HG03378 (cell line): ENCODE measurements at regions not wholly inside any gene's neighbourhood (a gene's known extent, or its start where the extent isn't known, plus 50 kb on each side); places are given as distances from the start of the nearest gene placed in this dataset.

Experiments
- ATAC-seq: cut with Tn5 transposase; IDR thresholded peaks from one replicate; pipeline ENCODE4 v1.9.1; 2021; ENCODE audit warnings: mild to moderate bottlenecking, moderate library complexity; ENCODE audit not compliant: unreplicated experiment

DNA sequence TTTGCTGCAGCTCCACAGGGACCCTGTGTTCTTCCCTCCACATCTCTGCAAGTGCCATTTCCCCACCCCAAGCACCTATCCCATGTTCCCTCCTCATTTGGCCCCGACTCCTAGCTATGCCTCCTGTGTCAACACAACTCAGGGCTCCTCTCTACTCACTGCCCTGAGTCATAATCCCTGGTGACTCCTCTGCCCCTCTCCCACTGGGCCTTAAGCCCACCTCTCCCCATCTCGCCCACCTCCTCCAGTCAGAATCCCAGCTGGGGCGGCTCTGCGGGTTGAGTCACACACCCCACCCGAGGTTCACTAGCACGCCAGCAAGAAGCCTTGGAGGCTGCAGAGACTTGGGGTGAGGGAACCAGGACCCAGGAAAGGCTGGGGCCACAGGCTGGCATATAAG is 346.2 kb downstream of the FOXL1 start:
- ATAC-seq, result no peak

DNA sequence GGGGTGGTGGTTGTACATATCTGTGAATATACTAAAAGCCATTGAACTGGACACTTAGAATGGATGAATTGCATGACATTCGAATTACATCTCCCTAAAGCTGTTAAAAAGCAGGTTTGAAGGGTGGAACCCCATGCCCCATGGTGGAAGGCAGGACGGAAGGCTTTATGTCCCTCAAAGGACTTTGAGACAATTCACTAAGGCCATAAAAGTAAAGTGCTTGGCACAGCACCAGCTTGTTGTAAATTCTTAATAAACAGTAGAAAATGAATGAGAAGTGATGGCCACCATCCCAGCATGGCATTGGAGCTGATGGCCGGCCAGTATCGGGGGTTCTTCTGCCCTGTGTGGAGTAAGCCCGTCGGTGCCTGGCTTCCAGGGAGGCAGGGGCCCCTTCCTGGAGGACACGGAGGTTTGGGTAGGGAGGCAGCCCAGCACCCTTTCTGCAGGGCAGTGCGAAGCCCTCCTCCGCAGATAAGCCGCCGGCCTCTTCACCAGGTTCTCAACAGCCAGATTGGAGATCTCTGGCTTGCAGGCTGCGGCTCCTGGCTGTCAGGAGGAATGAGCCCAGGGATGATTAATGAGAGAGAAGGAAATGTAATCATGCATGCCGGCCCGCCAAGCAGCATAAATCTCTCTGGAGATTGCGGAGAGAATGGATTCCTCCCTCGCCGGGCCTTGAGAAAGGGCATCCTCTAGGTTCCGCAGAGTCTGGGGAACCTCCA is 346.9 kb downstream of the FOXL1 start:
- no peak for ATAC-seq

DNA sequence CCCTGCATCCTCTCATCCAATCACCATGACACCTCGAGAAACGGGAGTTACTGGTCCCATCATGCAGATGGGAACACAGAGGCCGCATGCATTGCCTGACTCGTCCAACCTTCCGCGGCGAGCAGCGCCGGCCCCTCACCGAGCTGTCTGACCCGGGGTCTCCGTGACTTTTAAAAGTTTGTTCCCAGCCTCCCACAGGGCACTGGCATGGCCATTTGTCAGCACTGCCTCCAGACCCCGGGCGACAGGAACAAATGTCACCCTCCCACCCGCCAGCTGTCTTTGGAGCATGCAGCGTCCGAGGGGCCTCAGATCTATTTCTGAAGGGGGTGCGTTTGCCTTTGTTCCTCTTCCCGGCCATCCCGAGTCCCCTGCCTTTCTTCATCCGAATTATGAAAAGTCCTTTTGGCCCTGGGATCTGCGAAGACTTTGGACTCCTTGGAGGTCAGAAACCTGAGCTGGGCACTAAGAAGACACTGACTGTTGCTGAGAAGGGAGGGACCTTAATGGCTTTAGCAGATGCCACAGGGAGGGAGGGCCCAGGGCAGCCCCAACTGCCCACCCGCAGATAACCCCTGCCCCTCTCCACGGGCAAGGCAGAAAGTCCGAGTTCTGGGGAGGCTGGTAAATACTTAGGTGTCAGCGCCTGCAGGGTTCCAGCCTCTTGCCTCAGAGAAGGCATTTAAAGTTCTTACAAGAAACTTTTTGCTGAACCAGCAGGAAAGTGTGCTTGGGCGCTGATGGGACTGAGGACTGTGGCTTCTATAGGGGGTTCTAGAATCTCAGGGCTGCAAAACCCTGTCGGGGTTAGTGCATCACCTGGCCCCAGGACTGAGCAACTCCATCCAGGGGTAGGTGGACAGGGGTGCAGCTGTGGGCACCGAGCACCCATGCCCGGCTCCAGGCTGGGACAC is 348.1 kb downstream of the FOXL1 start:
- no peak for ATAC-seq

DNA sequence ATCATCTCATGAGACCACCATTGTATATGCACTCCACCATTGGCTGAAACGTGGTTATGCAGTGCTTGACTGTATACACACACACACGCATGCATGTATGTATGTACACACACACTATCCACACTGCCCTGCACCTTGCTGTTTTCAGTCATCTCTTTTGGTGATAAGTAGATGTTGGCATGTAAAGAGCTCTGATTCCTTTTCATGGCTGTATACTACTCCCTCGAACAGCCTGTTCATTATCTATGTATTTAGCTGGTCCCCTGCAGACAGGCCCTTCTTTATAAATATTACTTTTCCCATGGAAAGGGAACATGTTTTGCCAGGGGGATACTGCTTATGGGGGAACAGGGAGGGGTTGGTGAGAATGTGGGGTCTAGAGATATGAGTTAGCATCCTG is 349.4 kb downstream of the FOXL1 start:
- ATAC-seq, result no peak

DNA sequence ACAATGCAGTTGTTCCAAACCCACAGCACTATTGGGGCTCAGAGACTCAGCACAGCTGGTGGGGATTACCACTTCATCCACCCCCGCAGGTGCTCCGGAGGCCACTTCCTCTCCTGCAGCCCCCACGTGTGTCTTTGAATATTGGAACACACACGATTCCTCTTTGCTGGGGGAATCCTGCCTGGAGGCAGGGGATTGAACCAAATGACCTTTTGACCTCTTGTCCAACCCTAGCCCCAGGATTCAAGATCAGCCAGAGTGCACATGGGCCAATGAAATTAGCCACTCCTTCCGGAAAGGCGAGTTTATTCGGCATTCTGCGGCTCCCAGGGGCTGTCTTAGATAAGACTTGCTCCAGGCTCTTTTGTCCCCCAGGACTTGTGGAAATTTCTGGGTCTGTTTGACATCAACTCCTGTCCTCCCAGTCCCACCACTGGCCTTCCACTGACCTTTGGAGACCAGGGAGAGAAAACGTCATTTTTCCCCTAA is 350.2 kb downstream of the FOXL1 start:
- ATAC-seq, result no peak

DNA sequence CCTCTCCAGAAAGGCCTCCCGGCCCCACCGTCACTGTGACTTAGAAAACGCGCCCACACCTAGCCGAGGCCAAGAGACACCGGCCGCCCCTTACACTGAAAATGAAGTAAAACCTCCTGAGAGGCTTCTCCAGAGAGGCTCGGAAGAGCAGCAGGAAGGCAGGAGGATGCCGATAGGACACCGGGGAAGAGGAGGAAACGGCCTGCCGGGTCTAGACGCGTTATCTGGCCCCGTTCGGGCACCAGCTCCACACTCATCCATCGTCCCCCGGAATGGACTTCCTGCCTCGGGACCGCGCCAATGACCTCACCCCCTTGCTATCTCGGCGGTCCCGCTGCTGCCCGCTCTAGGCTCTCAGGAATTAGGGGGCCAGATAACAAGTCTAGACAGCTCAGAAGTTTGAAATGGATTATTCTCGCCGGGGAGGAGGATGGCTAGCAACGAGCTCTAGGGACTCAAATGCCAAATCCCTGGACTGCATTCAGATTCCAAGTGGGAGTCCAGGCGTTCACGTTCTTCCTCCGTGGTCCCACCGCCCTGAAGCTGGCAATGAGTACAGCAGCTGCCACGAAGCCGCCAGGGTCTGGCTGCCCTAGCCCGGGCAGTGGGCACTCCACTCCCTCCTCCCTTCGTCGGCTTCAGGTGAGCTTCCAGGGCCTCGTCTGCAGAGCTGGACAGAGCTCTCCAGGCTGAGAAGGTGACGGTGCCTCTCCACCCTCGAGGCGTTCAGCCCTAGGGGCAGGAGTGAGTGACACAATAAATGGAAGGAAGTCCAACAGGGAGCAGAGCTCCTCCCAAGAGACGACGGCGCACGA is 350.9 kb downstream of the FOXL1 start:
- no peak for ATAC-seq

DNA sequence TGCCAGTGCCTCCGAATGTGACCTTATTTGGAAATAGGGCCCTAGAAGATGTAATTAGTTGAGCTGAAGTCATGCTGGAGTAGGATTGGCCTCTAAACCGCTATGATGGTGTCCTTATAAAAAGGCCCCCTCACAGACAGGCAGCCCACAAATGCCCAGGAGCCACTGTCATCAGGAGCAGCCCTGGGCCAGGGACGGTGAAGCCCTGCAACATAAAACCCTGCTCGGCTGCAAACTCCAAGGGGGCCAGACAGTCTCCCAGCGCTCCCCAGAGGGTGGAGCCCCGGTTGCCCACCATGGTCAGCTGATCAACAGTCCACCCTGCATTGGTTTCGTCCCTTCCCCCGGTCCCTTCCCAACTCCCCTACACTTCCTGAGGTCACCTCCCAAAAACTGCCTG is 351.7 kb downstream of the FOXL1 start:
- no peak for ATAC-seq

DNA sequence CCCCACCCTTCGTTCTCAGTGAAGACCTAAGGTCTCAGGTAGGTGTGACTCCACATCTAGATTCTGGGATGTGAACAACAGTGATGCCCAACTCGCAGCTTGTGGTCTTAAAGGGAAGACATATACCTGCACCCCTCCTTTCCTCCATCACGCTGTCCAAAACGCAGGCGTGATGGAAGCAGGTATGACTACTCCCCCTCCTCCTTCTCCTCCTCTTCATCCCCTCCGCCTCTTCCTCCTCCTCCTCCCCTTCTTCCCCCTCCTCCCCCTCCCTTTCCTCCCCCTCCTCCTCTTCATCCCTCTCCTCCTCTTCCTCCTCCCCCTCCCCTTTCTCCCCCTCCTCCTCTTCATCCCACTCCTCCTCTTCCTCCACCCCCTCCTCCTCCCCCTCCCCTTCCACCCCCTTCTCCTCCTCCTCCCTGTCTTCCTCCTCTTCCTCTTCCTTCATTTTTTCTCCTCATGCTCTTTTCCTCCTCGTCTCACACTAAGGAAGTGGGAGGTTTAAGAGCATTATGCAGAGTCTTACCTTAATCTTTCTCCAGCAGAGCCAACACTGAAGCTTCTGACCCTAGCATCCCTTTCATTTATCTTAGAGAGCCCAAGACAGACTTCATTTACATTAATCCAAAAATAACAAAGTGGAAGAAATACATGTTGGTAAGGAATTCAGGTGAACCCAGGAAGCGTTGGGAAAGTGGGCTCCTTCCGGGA is 352.5 kb downstream of the FOXL1 start:
- no peak for ATAC-seq

DNA sequence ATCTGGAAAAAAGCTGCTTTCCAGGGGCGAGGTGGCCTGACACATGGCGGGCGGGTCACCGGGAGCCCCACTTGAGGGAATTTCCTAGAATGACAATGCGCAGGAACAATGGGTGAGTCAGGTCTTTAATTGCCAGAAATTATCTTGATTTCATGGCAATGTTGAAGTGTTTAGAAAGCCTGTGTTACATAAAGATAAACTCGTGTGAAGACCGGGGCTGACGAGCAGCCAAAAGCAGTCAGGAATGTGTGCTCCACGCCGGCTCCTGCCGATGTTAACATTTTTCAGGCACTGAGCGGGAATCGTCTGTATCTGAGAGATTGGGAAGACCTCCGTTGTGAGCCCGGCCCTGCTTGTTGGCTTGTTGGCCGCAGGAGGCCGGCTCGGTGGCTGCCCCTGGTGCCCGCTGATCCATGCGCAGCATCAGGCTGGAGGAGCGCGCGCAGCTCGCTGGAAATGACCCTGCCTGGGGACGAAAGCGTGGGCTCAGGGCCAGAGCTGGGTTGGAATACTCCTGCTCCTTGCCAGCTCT is 353.1 kb downstream of the FOXL1 start:
- no peak for ATAC-seq

DNA sequence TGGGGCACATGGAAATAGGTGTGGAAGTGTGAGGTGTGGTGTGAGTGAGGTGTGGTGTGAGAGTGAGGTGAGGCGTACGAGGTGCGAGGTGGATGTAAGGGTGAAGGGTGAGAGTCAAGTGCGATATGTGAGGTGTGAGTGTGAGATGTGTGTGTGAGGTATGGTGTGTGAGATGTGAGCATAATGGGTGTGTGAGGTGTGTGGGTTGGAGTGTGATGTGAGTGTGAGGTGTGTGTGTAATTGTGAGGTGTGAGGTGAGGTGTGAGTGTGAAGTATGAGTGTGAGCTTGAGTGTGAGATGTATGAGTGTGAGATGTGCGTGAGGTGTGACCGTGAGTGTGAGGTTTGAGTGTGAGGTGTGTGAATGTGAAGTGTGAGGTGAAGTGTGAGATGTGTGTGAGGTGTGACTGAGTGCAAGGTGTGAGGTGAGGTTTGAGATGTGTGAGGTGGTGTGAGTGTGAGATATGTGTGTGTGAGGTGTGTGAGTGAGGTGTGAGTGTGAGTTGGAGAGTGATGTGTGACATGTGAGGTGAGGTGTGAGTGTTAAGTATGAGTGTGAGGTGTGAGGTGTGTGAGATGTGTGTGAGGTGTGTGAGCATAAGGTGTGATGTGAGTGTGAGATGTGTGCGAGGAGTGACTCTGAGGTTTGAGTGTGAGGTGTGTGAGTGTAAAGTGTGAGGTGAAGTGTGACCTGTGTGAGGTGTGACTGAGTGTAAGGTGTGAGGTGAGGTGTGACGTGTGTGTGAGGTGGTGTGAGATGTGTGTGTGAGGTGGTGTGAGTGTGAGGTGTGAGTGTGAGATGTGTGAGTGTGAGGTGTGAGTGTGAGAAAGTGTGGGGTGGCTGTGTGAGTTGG is 354.0 kb downstream of the FOXL1 start:
- ATAC-seq, result no peak

DNA sequence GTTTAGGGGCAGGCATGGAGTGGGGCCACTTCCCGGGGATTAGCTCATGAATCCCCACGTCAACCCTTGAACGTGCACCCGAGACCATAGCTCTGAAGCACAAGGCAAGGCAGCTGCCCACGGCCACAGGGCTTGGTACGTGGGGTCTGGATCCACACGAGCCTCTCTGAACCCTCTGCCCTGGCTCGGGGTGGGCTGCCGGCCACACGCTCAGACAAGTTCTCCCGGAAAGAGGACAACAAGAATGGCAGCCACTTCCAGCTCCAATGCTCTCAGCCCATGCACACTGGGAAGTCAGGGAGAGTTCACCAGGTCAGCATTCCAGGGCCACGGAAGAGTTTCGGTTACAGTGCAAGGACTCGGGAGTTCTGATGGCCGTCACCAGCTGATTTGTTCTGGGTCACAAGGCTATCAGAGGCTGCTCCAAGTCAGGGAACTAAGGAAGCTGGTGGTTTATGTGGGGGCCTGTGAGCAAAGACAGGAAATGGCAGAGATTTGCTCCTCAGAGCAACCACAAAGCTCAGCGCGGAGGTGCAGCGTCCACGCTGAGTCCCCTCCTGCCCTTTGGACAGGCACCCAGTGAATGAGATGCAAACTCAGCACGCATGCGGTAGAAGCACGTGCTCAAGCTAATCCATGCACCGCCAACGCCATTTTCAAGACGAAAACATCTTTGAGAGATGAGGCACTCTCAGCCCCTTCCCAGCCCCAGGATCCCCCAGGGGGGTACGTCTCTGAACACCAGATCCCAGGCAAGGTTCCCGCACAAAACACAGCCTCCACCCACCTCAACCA is 356.4 kb downstream of the FOXL1 start:
- ATAC-seq, result no peak

DNA sequence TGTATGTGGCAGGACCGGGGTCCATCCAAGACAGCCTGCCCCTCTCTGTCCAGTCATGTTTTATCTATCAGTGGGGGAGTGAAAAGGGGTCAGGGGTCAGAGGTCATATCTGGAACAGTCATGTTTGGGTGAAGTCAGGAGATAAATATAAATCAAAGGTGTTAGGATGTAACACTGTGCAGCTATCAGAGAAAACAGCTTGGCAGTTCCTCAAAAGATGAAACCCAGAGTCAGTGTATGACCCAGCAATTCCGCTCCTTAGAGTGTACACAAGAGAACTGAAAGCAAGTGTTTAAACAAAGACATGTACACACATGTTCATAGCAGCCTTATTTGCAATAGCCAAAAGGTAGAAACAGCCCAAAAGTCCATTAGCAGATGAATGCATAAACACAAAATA is 361.3 kb downstream of the FOXL1 start:
- no peak for ATAC-seq

DNA sequence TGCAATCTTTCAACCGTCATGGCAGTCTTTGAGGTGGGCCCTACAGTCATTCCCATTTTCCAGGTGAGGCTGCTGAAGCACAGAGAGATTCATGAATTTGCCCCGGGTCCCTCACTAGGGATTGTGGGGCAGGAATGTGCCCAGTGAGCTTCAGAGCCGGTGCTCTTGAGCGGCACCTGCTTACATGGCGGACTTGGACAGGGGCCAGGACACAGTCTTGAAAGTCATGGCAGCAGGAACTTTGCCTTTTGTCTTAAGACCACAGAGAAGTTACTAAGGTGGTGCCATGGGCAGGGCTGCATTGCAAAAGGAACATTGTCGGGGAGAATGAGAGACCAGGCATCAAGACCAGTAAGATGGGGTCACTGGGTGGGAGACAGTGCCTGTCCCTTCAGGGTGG is 363.4 kb downstream of the FOXL1 start:
- no peak for ATAC-seq

DNA sequence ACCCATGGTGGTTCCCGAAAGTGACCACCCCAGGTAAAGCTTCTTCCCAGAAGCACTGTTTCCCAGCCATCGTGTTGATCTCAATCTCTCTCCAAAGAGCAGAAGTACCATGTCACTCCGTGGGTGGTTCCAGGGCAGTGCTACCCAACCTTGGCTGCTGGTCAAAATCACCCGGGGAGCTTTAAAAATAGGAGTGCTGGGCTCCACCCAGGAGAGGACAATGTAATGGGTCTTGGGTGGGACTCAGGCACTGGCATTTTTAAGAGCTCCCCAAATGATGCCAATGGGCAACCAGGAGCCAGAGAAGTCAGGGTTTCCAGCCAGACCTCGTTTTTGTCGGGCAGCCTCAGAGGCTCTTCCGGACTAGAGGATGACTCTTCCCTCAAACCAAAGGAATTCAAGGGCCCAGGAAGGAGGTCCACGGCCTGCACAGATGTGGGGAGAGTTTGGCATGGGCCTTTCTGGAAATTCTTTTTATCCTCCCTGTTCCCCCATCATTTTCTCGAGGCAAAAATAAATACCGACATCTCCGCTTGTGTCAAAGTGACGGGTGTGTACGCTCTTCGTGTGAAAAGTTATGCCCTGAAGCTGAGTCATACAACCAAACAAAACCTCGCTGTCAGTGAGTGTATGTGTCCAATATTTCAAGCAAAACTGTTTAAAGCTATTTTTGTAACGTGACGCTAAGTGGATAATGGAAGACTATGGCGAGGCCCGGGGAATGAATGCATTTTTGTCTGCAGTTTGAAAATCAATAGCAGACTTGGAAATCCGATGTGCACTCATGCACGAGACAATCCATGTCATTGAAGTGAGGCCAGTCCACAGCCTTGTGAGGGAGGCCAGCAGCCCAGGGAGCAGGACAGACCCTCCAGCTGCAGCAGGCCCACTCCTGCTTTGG is 364.1 kb downstream of the FOXL1 start:
- ATAC-seq, result no peak

DNA sequence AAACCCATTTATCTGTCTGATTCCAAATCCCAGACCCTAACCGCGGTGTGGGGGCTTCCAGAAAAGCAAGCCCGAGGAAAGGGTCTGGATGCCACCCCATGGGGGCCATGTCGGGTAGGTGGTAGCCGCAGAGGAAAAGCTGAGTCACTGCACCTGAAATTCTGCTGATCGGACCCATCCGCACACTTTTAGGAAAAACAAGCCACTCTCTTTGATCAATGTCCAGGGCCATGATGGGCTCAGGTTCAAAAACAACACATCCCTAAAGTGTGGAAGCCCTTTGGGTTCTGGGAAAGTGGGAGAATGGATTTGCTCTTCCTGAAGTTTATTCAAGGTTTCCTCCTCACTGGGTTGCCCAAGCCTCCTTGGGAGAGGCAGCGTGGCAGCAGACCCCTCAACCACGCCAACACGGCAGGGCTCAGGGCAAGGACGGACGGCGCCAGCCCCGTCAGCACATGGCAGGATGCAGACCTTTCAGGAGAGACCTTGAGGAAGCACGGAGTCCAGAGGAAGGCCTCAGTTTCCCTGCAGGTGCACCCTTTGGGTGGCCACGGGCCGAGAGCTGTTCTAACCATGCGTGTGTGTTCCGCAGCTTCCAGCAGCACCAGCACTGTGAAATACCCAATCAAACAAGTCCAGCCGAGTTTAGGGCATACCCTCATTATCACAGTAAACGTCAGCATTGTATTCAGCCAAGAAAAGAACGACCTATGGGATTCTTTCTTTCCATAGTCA is 367.0 kb downstream of the FOXL1 start:
- no peak for ATAC-seq

DNA sequence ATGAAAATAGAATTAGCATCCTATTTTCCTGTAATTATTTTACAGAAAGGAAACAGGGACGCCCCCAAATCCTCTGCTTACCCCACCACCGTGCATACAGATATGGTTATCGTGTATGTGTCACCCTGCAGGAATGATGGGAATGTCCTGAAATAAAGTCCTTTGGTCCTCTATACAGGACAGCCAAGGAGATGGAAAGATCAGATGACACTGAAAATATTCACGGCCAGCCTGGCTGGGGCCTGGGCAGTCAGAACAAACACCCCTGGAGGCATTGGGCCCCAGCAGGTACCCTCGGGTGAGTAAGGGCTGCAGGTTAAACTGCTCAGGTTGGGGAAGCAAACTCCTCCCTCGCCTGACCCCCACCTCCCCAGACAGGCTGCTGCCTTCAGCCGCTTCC is 368.0 kb downstream of the FOXL1 start:
- no peak for ATAC-seq

DNA sequence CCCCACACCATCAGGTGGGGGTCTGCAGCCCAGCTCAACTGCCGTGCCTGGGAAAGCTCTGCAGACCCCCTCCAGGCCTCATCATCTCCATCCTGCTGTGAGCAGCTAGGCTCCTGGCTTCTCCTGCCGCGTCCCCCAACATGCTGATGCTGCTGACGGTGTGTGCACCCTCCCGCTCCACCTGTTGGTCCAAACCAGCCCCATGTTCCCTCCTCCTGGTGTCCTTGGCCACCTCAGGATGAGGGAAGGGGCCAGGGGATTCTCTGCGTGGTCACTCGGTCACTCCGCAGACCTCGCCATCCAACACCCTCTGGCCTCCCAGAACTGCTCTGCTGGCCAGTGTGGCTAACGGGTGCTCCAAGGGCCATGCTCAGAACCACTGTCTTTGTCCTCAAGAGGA is 368.6 kb downstream of the FOXL1 start:
- no peak for ATAC-seq
